ACC112 (cell line): ENCODE measurements at regions not wholly inside any gene's neighbourhood (a gene's known extent, or its start where the extent isn't known, plus 50 kb on each side); places are given as distances from the start of the nearest gene placed in this dataset.

Source experiments
- H2AFZ ChIP-seq: fragments of 200-600 bp; sonication (generic); one replicate; pipeline ENCODE4 v1.6.0; 2017; ENCODE audit warnings: antibody characterized with exemption, low read length; ENCODE audit not compliant: unreplicated experiment
- H3K27ac ChIP-seq: fragments of 200-600 bp; sonication (generic); 2 replicates; pipeline ENCODE4 v1.5.1; 2014; ENCODE audit warnings: low read depth, mild to moderate bottlenecking, antibody characterized with exemption, low read length, moderate library complexity
- H3K27me3 ChIP-seq: fragments of 200-600 bp; sonication (generic); 2 replicates; pipeline ENCODE4 v1.6.1; 2014; ENCODE audit warnings: mild to moderate bottlenecking, antibody characterized with exemption, low read length, moderate library complexity, mixed read lengths; ENCODE audit not compliant: insufficient read depth
- H3K36me3 ChIP-seq: fragments of 200-600 bp; sonication (generic); 2 replicates; pipeline ENCODE4 v1.6.1; 2016; ENCODE audit warnings: mild to moderate bottlenecking, antibody characterized with exemption, low read length, moderate library complexity, mixed read lengths; ENCODE audit not compliant: insufficient read depth
- H3K4me1 ChIP-seq: fragments of 200-600 bp; sonication (generic); one replicate; pipeline ENCODE4 v1.6.1; 2016; ENCODE audit warnings: low read length, mixed read lengths; ENCODE audit not compliant: insufficient read depth, unreplicated experiment, control insufficient read depth
- H3K4me3 ChIP-seq: fragments of 200-600 bp; sonication (generic); 2 replicates; pipeline ENCODE4 v1.5.1; 2014; ENCODE audit warnings: mild to moderate bottlenecking, low read depth, low read length
- H3K79me2 ChIP-seq: fragments of 200-600 bp; sonication (generic); one replicate; pipeline ENCODE4 v1.6.0; 2016; ENCODE audit warnings: low read length; ENCODE audit not compliant: control insufficient read depth, unreplicated experiment, insufficient read depth

GRCh38 chr5:57841676-57842363, 359.2 kb upstream of the ACTBL2 start:
- peak overlapping the region; percentile 50 for H2AFZ ChIP-seq
- H3K79me2 ChIP-seq, result no peaks in the 10 kb centered on the region
- peaks cover 53% of the 10 kb centered on the region for H3K4me1 ChIP-seq
- no peaks in the 10 kb centered on the region for H3K27me3 ChIP-seq
- peak overlapping the region; percentile 70 for H3K27ac ChIP-seq
- H3K36me3 ChIP-seq, result no peaks in the 10 kb centered on the region
- H3K4me3 ChIP-seq, result peak overlapping the region; percentile 36

GRCh38 chr5:57839437-57840079, 356.9 kb upstream of the ACTBL2 start:
- Histone ChIP-seq H3K27me3 (no peaks in the 10 kb centered on the region), H3K4me3 (no peak overlapping the region), H3K79me2 (no peaks in the 10 kb centered on the region), H3K4me1 (peaks cover 54% of the 10 kb centered on the region), H2AFZ (peak overlapping the region; percentile 58), H3K27ac (no peak overlapping the region), H3K36me3 (no peaks in the 10 kb centered on the region)

GRCh38 chr5:57839025-57839424, 356.4 kb upstream of the ACTBL2 start:
- Histone ChIP-seq H3K36me3 (no peaks in the 10 kb centered on the region), H3K4me1 (peaks cover 54% of the 10 kb centered on the region), H2AFZ (no peak overlapping the region), H3K4me3 (no peak overlapping the region), H3K79me2 (no peaks in the 10 kb centered on the region), H3K27ac (no peak overlapping the region), H3K27me3 (no peaks in the 10 kb centered on the region)

GRCh38 chr5:57836921-57837320, 354.3 kb upstream of the ACTBL2 start:
- H3K27me3 ChIP-seq, result no peaks in the 10 kb centered on the region
- H3K4me3 ChIP-seq, result no peak overlapping the region
- H3K27ac ChIP-seq, result peak overlapping the region; percentile 84
- no peaks in the 10 kb centered on the region for H3K36me3 ChIP-seq
- no peak overlapping the region for H2AFZ ChIP-seq
- H3K4me1 ChIP-seq, result peaks cover 44% of the 10 kb centered on the region
- H3K79me2 ChIP-seq, result no peaks in the 10 kb centered on the region

- Histone ChIP-seq H3K4me3 (no peak overlapping the region), H3K4me1 (peaks cover 39% of the 10 kb centered on the region), H3K36me3 (no peaks in the 10 kb centered on the region), H3K27ac (no peak overlapping the region), H2AFZ (no peak overlapping the region), H3K79me2 (no peaks in the 10 kb centered on the region), H3K27me3 (no peaks in the 10 kb centered on the region)
Observed at GRCh38 chr5:57836331-57836730, 353.7 kb upstream of the ACTBL2 start.

GRCh38 chr5:57834829-57835608, 352.4 kb upstream of the ACTBL2 start:
- peaks cover 30% of the 10 kb centered on the region for H3K4me1 ChIP-seq
- no peaks in the 10 kb centered on the region for H3K36me3 ChIP-seq
- H2AFZ ChIP-seq, result peak overlapping the region; percentile 39
- H3K27me3 ChIP-seq, result no peaks in the 10 kb centered on the region
- no peak overlapping the region for H3K4me3 ChIP-seq
- H3K79me2 ChIP-seq, result no peaks in the 10 kb centered on the region
- H3K27ac ChIP-seq, result no peak overlapping the region

GRCh38 chr5:57833489-57833888, 350.9 kb upstream of the ACTBL2 start:
- H3K27ac ChIP-seq, result no peak overlapping the region
- no peaks in the 10 kb centered on the region for H3K36me3 ChIP-seq
- no peak overlapping the region for H2AFZ ChIP-seq
- no peak overlapping the region for H3K4me3 ChIP-seq
- H3K4me1 ChIP-seq, result peaks cover 17% of the 10 kb centered on the region
- H3K79me2 ChIP-seq, result no peaks in the 10 kb centered on the region
- no peaks in the 10 kb centered on the region for H3K27me3 ChIP-seq

GRCh38 chr5:57832875-57833274, 350.3 kb upstream of the ACTBL2 start:
- Histone ChIP-seq H2AFZ (no peak overlapping the region), H3K4me1 (peaks cover 11% of the 10 kb centered on the region), H3K79me2 (no peaks in the 10 kb centered on the region), H3K27ac (no peak overlapping the region), H3K4me3 (no peak overlapping the region), H3K36me3 (no peaks in the 10 kb centered on the region), H3K27me3 (no peaks in the 10 kb centered on the region)

- no peaks in the 10 kb centered on the region for H3K27me3 ChIP-seq
- H3K79me2 ChIP-seq, result no peaks in the 10 kb centered on the region
- no peak overlapping the region for H3K4me3 ChIP-seq
- H2AFZ ChIP-seq, result no peak overlapping the region
- H3K36me3 ChIP-seq, result no peaks in the 10 kb centered on the region
- no peak overlapping the region for H3K27ac ChIP-seq
- peaks cover 4% of the 10 kb centered on the region for H3K4me1 ChIP-seq
Observed at GRCh38 chr5:57831932-57832331, 349.3 kb upstream of the ACTBL2 start.

GRCh38 chr5:57831090-57831489, 348.5 kb upstream of the ACTBL2 start:
- H3K36me3 ChIP-seq, result no peaks in the 10 kb centered on the region
- H2AFZ ChIP-seq, result no peak overlapping the region
- no peak overlapping the region for H3K4me3 ChIP-seq
- H3K27me3 ChIP-seq, result no peaks in the 10 kb centered on the region
- no peaks in the 10 kb centered on the region for H3K79me2 ChIP-seq
- no peak overlapping the region for H3K27ac ChIP-seq
- H3K4me1 ChIP-seq, result peaks cover 2% of the 10 kb centered on the region
